K562 (cell line): ENCODE measurements at regions not wholly inside any gene's neighbourhood (a gene's known extent, or its start where the extent isn't known, plus 50 kb on each side); places are given as distances from the start of the nearest gene placed in this dataset.
"Not testable (repeated sequence)": the region's sequence is repeated elsewhere in the genome, so short reads cannot be mapped to it uniquely, and the experiment has no call there.

Experiments
- ATAC-seq: fragments of 200-7000 bp; cut with Tn5 transposase; 3 replicates; pipeline ENCODE4 v1.9.1; 2020; ENCODE audit warnings: moderate library complexity
- BruUV-seq: library from RNA; stranded (reverse); fragments of 400-500 nt; replicated peaks from 2 replicates; lab custom pipeline; 2021; lab: Mats Ljungman, UMichigan
- CTCF ChIA-PET: fragments of 300-600 bp; formaldehyde crosslinking; extraction: SDS; loops from one replicate; lab custom pipeline; 2021; ENCODE audit warnings: low intra/inter-chr PET ratio; lab: Yijun Ruan, JAX
- POLR2A ChIA-PET: fragments of 300-600, 350-650 bp; sonication (Branson Sonifier 250); formaldehyde crosslinking; extraction: SDS; loops from one replicate; lab custom pipeline; 2021; ENCODE audit warnings: antibody characterized with exemption, inconsistent platforms; lab: Yijun Ruan, JAX
- DNase-seq, 4 experiments: peaks; one replicate each; pipeline versions ENCODE4 v3.0.0 to v3.0.0-alpha.2; 2011 to 2018; ENCODE audit warnings: low spot score in 3 of 4, mixed read lengths in 3 of 4; ENCODE audit errors: extremely low read depth in 1 of 4
- FAIRE-seq: peaks from 2 replicates; lab custom pipeline; 2011; peaks lifted over from hg19 to GRCh38; lab: Jason Lieb, UNC
- H2AFZ ChIP-seq: 2 replicates; pipeline ENCODE4 v1.6.0; 2011; ENCODE audit warnings: low read depth, low read length, control low read depth, inconsistent platforms
- H3K27ac ChIP-seq: fragments of 200-600 bp; 3 replicates; pipeline ENCODE4 v1.8.0; 2011; ENCODE audit warnings: low read depth, mild to moderate bottlenecking, control low read depth, inconsistent platforms, low read length, moderate library complexity, mixed read lengths; ENCODE audit errors: extremely low read depth
- H3K27me3 ChIP-seq, 2 experiments: fragments of 300-600 bp in 1 of 2; 2 replicates in 1 of 2; 3 replicates in 1 of 2; pipeline versions ENCODE4 v1.6.0 to v1.8.0; 2011; ENCODE audit warnings: inconsistent platforms in 2 of 2, low read length in 2 of 2, mild to moderate bottlenecking in 1 of 2, mixed read lengths in 1 of 2, moderate library complexity in 1 of 2; ENCODE audit not compliant: control insufficient read depth in 2 of 2, insufficient read depth in 2 of 2
- H3K36me3 ChIP-seq: fragments of 300-600 bp; 3 replicates; pipeline ENCODE4 v1.8.0; 2011; ENCODE audit warnings: mild to moderate bottlenecking, low read length, inconsistent platforms; ENCODE audit not compliant: control insufficient read depth, insufficient read depth
- H3K4me1 ChIP-seq, 2 experiments: fragments of 200-600 bp in 1 of 2; replicated peaks in 1 of 2; 2 replicates in 1 of 2; 3 replicates in 1 of 2; pipeline versions ENCODE4 v1.5.1 to v1.8.0; 2011; ENCODE audit warnings: inconsistent platforms in 2 of 2, low read length in 2 of 2, mild to moderate bottlenecking in 1 of 2, mixed read lengths in 1 of 2, moderate library complexity in 1 of 2; ENCODE audit not compliant: control insufficient read depth in 2 of 2, insufficient read depth in 2 of 2
- H3K4me2 ChIP-seq: 2 replicates; pipeline ENCODE4 v1.6.1; 2011; ENCODE audit warnings: low read length, control low read depth, inconsistent platforms, mixed read lengths; ENCODE audit not compliant: insufficient read depth
- H3K4me3 ChIP-seq: fragments of 200-600 bp; sonication (generic), shearing (Covaris generic); 2 replicates; pipeline ENCODE4 v1.5.1; 2016; ENCODE audit warnings: control low read depth, inconsistent platforms
- H3K79me2 ChIP-seq: fragments of 200-600 bp; 3 replicates; pipeline ENCODE4 v1.8.0; 2011; ENCODE audit warnings: low read length, inconsistent platforms; ENCODE audit not compliant: control insufficient read depth, insufficient read depth
- H3K9ac ChIP-seq, 2 experiments: 2 replicates each; pipeline versions ENCODE4 v1.6.0 to v1.6.1; 2011; ENCODE audit warnings: low read depth in 2 of 2, low read length in 2 of 2, control low read depth in 1 of 2, inconsistent platforms in 1 of 2, mild to moderate bottlenecking in 1 of 2, mixed read lengths in 1 of 2; ENCODE audit not compliant: insufficient read depth in 1 of 2
- H3K9me1 ChIP-seq: one replicate; pipeline ENCODE4 v1.6.0; 2011; ENCODE audit warnings: inconsistent platforms, mild to moderate bottlenecking, low read length, moderate library complexity; ENCODE audit not compliant: control insufficient read depth, insufficient read depth
- H3K9me3 ChIP-seq: replicated peaks from 2 replicates; pipeline ENCODE4 v1.5.1; 2011; ENCODE audit warnings: low read depth, low read length, inconsistent platforms; ENCODE audit not compliant: control insufficient read depth, insufficient read depth
- H4K20me1 ChIP-seq: replicated peaks from 2 replicates; pipeline ENCODE4 v1.6.1; 2011; ENCODE audit warnings: low read length, inconsistent platforms, mixed read lengths; ENCODE audit not compliant: control insufficient read depth, insufficient read depth
- ATF7 ChIP-seq: fragments of 450-650 bp; IDR thresholded peaks from 2 replicates; pipeline ENCODE4 v1.7.1; 2014; ENCODE audit warnings: mild to moderate bottlenecking, moderate library complexity
- KDM2B ChIP-seq: fragments of 250-450 bp; sonication (Bioruptor Pico); IDR thresholded peaks from 2 replicates; pipeline ENCODE4 v1.8.0; 2021; ENCODE audit warnings: mild to moderate bottlenecking, moderate library complexity
- TEAD1 ChIP-seq, 2 experiments: fragments of 450-650 bp in 1 of 2; sonication (generic) in 1 of 2; formaldehyde crosslinking; IDR thresholded peaks; 2 replicates each; pipeline versions ENCODE4 v1.4.0 to v1.8.0; 2020 to 2022; ENCODE audit warnings: mild to moderate bottlenecking in 2 of 2, missing genetic modification reagents in 1 of 2
- U2AF1 ChIP-seq: fragments of 200-400 bp; formaldehyde crosslinking; optimal IDR thresholded peaks from 2 replicates; pipeline ENCODE3; 2017; ENCODE audit warnings: mild to moderate bottlenecking, low read depth, low read length, moderate library complexity
- ZKSCAN8 ChIP-seq: fragments of 200-800 bp; sonication (Bioruptor generic); IDR thresholded peaks from 2 replicates; pipeline ENCODE4 v1.6.1; 2016; ENCODE audit warnings: missing genetic modification characterization, missing compliant biosample characterization
- ZNF146 ChIP-seq: IDR thresholded peaks from one replicate; pipeline ENCODE4 v1.6.1; 2018; ENCODE audit warnings: missing compliant biosample characterization; ENCODE audit not compliant: unreplicated experiment
- ZNF232 ChIP-seq: sonication (generic); formaldehyde crosslinking; IDR thresholded peaks from 2 replicates; pipeline ENCODE4 v1.8.0; 2022; ENCODE audit warnings: mild to moderate bottlenecking, missing genetic modification reagents
- WGBS: fragments of 100-300 bp; shearing (Covaris generic); methylation state at CpG from one replicate; pipeline ENCODE4 v1.1.6; 2016; ENCODE audit warnings: low coverage, mixed read lengths; ENCODE audit not compliant: insufficient coverage; ENCODE audit errors: missing lambda C conversion rate; 5-methylcytosine and 5-hydroxymethylcytosine counted together
- in situ Hi-C: fragments of 300-500 bp; cut with MboI; formaldehyde crosslinking; loops from 4 replicates; pipeline ENCODE4 v1.15.0; 2018; ENCODE audit warnings: inconsistent platforms, mixed read lengths
- intact Hi-C: fragments of 100-400 bp; cut with micrococcal nuclease; formaldehyde crosslinking; loops from 2 replicates; pipeline ENCODE4 v1.14.2; 2022
- TF ChIP-seq, protein P1 (sequence below): fragments of 250-450 bp; sonication (Bioruptor Pico); IDR thresholded peaks from 2 replicates; pipeline ENCODE4 v1.5.0; 2021

DNA sequence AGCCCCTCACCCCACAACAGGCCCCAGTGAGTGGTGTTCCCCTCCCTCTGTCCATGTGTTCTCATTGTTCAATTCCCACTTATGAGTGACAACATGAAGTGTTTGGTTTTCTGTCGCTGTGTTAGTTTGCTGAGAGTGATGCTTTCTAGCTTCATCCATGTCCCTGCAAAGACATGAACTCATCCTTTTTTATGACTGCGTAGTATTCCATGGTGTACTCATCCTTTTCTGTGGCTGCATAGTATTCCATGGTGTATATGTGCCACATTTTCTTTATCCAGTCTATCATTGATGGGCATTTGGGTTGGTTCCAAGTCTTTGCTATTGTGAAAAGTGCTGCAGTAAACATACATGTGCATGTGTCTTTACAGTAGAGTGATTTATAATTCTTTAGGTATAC lies 73.8 kb upstream of the HGF start:
- H2AFZ ChIP-seq, H3K27me3 ChIP-seq, CTCF ChIA-PET, H3K79me2 ChIP-seq, H3K4me2 ChIP-seq, H3K9me1 ChIP-seq, H3K4me1 ChIP-seq, FAIRE-seq, H3K9me3 ChIP-seq, ATAC-seq, intact Hi-C loops: not testable (repeated sequence)
- peak; percentile 63 for TF ChIP-seq ZNF146
- TF ChIP-seq, all 486 proteins: peak for 1; not testable (repeated sequence) for 485
- POLR2A ChIA-PET, H4K20me1 ChIP-seq, BruUV-seq, H3K36me3 ChIP-seq, H3K9ac ChIP-seq, H3K4me3 ChIP-seq, H3K27ac ChIP-seq, in situ Hi-C loops, DNase-seq: not testable (repeated sequence)
- 3% methylated on average over 2 of the region's 2 CpGs for WGBS

DNA sequence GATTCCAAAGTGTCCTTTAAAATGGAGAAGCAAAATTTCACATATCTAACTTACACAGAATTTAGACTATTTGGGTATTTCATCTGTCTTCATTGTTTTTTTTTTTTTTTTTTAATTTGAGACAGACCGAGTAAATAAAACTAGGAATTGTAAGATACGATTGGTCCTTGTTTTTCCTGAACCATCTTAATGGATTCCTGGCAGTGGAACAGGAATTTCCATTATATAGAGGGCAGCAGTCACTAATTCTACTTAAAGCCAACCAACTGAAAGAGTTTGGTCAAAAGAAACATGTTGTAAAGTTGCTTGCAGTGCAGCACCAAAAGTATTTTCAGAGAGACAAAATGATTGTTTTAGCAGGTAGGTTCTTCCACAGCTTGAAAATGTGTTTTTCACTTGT lies 72.5 kb upstream of the HGF start:
- FAIRE-seq = no peak
- no peaks in the 10 kb centered on the region for H3K9me3 ChIP-seq
- H3K4me1 ChIP-seq = no peaks in the 10 kb centered on the region
- no peaks in the 10 kb centered on the region for H3K27me3 ChIP-seq
- intact Hi-C loops = no loop called here
- no peak for ATAC-seq
- BruUV-seq = no TSS peak
- no peaks in the 10 kb centered on the region for H3K9me1 ChIP-seq
- no peak overlapping the region for H3K27ac ChIP-seq
- POLR2A ChIA-PET = no interaction called here
- H3K9ac ChIP-seq = no peak overlapping the region
- 0% methylated on average over 2 of the region's 2 CpGs for WGBS
- no peak overlapping the region for H3K4me3 ChIP-seq
- in situ Hi-C loops = no loop called here
- no peaks in the 10 kb centered on the region for H4K20me1 ChIP-seq
- no peaks in the 10 kb centered on the region for H3K79me2 ChIP-seq
- no peak overlapping the region for H2AFZ ChIP-seq
- no peak overlapping the region for H3K4me2 ChIP-seq
- CTCF ChIA-PET = no interaction called here
- DNase-seq = no peak
- H3K36me3 ChIP-seq = no peaks in the 10 kb centered on the region
- TF ChIP-seq U2AF1 (no peak), ZKSCAN8 (CRISPR knock-in tag) (no peak), TEAD1 (CRISPR knock-in tag; IDR thresholded peaks at IDR 0.05) (no peak), KDM2B (CRISPR knock-in tag) (no peak), ZNF232 (CRISPR knock-in tag) (no peak), ATF7 (no peak)
- TF ChIP-seq, protein P1, sequence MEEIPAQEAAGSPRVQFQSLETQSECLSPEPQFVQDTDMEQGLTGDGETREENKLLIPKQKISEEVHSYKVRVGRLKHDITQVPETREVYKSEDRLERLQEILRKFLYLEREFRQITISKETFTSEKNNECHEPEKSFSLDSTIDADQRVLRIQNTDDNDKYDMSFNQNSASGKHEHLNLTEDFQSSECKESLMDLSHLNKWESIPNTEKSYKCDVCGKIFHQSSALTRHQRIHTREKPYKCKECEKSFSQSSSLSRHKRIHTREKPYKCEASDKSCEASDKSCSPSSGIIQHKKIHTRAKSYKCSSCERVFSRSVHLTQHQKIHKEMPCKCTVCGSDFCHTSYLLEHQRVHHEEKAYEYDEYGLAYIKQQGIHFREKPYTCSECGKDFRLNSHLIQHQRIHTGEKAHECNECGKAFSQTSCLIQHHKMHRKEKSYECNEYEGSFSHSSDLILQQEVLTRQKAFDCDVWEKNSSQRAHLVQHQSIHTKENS = no peak
